Cardiac fibroblast (primary cell): ENCODE measurements at regions not wholly inside any gene's neighbourhood (a gene's known extent, or its start where the extent isn't known, plus 50 kb on each side); places are given as distances from the start of the nearest gene placed in this dataset.

ENCODE experiments used
- DNase-seq, 2 donors: peaks; one replicate each; pipeline versions ENCODE4 v3.0.0 to v3.0.0-alpha.2; 2010; ENCODE audit warnings: low read depth in 2 of 2
- H3K4me3 ChIP-seq, 2 donors: replicated peaks in 1 of 2; 1 replicate in 1 of 2; 2 replicates in 1 of 2; pipeline ENCODE4 v1.5.1; 2011; ENCODE audit warnings: low read depth in 2 of 2, low read length in 2 of 2, mild to moderate bottlenecking in 2 of 2, moderate library complexity in 1 of 2
- CTCF ChIP-seq: IDR thresholded peaks from one replicate; pipeline ENCODE4 v1.5.1; 2011; ENCODE audit warnings: low read depth, mild to moderate bottlenecking, low read length, inconsistent platforms

GRCh38 chr3:178404961-178405360, 131.3 kb upstream of the KCNMB2 start:
- DNase-seq, result no peak
- H3K4me3 ChIP-seq, result no peak overlapping the region
- TF ChIP-seq CTCF, result no peak

GRCh38 chr3:178405531-178405930, 130.7 kb upstream of the KCNMB2 start:
- no peak for TF ChIP-seq CTCF
- peak in 1 of 2 donors; percentile 38 for DNase-seq
- no peak overlapping the region for H3K4me3 ChIP-seq

GRCh38 chr3:178406206-178406605, 130.0 kb upstream of the KCNMB2 start:
- TF ChIP-seq CTCF, result no peak
- no peak overlapping the region for H3K4me3 ChIP-seq
- peak in 1 of 2 donors; percentile 54 for DNase-seq

- no peak for TF ChIP-seq CTCF
- no peak overlapping the region for H3K4me3 ChIP-seq
- DNase-seq, result no peak
Observed at GRCh38 chr3:178415384-178415783, 120.9 kb upstream of the KCNMB2 start.

- DNase-seq, result no peak
- TF ChIP-seq CTCF, result no peak
- no peak overlapping the region for H3K4me3 ChIP-seq
Observed at GRCh38 chr3:178417736-178418135, 118.5 kb upstream of the KCNMB2 start.

- no peak for TF ChIP-seq CTCF
- DNase-seq, result peak; percentile 17 to 78
- H3K4me3 ChIP-seq, result no peak overlapping the region
Observed at GRCh38 chr3:178419071-178419470, 117.2 kb upstream of the KCNMB2 start.

- peak in 1 of 2 donors; percentile 40 for DNase-seq
- H3K4me3 ChIP-seq, result no peak overlapping the region
- TF ChIP-seq CTCF, result no peak
Observed at GRCh38 chr3:178420033-178420432, 116.2 kb upstream of the KCNMB2 start.
